ENCODE measurements at regions not wholly inside any gene's neighbourhood (a gene's known extent, or its start where the extent isn't known, plus 50 kb on each side); places are given as distances from the start of the nearest gene placed in this dataset.
"Not testable (repeated sequence)": the region's sequence is repeated elsewhere in the genome, so short reads cannot be mapped to it uniquely, and the experiment has no call there.

DNA sequence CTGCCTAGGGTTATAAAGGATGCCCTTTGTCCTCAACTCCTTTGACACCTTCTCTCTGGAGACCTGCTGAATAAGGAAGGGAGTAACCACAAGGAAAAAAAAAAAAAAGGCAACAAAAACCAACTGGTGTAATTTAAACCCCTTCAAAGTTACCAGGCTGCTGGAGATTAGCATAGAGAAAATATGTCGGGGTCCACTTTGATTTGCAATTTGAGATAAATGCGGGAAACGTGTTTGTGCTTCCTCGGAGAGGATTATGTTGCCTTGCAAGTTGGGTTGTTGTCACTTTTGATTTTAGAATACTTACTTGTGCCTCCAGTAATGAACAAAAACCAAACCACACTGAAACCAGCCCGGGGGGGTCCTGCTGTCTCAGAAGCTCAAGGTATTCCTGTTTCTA lies 200.2 kb upstream of the MYL2 start:
- TF ChIP-seq POLR2A (IDR thresholded peaks at IDR 0.05) = no peak
- TF ChIP-seq EP300 (IDR thresholded peaks at IDR 0.05) = no peak
- TF ChIP-seq, protein P1, sequence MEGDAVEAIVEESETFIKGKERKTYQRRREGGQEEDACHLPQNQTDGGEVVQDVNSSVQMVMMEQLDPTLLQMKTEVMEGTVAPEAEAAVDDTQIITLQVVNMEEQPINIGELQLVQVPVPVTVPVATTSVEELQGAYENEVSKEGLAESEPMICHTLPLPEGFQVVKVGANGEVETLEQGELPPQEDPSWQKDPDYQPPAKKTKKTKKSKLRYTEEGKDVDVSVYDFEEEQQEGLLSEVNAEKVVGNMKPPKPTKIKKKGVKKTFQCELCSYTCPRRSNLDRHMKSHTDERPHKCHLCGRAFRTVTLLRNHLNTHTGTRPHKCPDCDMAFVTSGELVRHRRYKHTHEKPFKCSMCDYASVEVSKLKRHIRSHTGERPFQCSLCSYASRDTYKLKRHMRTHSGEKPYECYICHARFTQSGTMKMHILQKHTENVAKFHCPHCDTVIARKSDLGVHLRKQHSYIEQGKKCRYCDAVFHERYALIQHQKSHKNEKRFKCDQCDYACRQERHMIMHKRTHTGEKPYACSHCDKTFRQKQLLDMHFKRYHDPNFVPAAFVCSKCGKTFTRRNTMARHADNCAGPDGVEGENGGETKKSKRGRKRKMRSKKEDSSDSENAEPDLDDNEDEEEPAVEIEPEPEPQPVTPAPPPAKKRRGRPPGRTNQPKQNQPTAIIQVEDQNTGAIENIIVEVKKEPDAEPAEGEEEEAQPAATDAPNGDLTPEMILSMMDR (IDR thresholded peaks at IDR 0.05) = no peak
- no peaks in the 10 kb centered on the region for H3K36me3 ChIP-seq

DNA sequence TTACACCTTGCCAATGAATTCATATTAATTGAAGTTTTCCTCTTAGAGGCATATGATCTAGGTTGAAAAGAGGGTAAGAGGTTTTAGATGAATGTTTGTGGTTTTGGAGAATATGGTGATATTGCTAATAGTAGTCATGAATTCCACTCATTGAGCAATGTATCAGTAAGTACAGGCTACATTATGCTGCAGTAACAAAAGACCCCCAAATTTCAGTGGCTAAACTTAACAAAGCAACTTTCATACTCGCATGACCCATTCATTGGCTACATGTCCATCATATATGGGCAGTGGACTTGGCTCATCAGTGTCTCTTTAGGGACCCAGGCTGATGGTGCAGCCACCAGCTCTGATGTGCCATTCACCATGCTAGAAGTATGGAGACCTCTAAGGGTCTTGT lies 196.6 kb upstream of the MYL2 start:
- H3K4me3 ChIP-seq = no peak overlapping the region
- DNase-seq (ENCODE audit: low spot score in 2 of 2) = no peak
- H3K9me3 ChIP-seq = peaks cover 0 to 12% (median 0%) of the 10 kb centered on the region in 4 donors
- TF ChIP-seq POLR2A (IDR thresholded peaks at IDR 0.05) (no peak), EP300 (IDR thresholded peaks at IDR 0.05) (no peak)
- TF ChIP-seq, protein P1 (IDR thresholded peaks at IDR 0.05) = no peak
- no peak overlapping the region for H3K27ac ChIP-seq
- no peaks in the 10 kb centered on the region for H3K36me3 ChIP-seq
- H3K27me3 ChIP-seq = no peaks in the 10 kb centered on the region
- H3K4me1 ChIP-seq = no peaks in the 10 kb centered on the region
- WGBS, 2 donors = 89 to 94% methylated on average over 1 of the region's 1 CpG

More for the DNA sequence above, 200.2 kb upstream of the MYL2 start:
- H3K9me3 ChIP-seq = peaks cover 0 to 9% (median 0%) of the 10 kb centered on the region in 4 donors
- 58 to 68% methylated on average over 5 of the region's 5 CpGs for WGBS, 2 donors
- DNase-seq (ENCODE audit: low spot score in 2 of 2) = no peak
- H3K4me1 ChIP-seq = peaks cover 0 to 5% (median 0%) of the 10 kb centered on the region in 4 donors
- H3K4me3 ChIP-seq = no peak overlapping the region
- H3K27me3 ChIP-seq = no peaks in the 10 kb centered on the region
- H3K27ac ChIP-seq = no peak overlapping the region

DNA sequence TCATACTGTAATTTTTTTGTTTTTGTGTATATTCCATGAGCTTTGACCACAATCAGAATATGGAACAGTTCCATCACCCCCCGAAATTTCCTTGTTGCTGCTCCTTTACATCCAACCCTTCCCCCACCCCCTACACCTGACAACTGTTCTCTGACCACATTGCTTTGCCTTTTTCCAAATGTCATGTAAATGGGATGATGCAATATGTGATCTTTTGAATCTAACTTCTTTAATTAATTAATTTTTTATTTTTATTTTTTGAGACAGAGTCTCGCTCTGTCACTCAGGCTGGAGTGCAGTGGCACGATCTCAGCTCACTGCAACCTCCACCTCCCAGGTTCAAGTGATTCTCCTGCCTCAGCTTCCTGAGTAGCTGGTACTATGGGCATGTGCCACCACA lies 192.9 kb upstream of the MYL2 start:
- H3K4me3 ChIP-seq; H3K27ac ChIP-seq; H3K36me3 ChIP-seq; H3K27me3 ChIP-seq; DNase-seq (ENCODE audit: low spot score in 2 of 2); H3K4me1 ChIP-seq: not testable (repeated sequence)
- 83 to 88% methylated on average over 3 of the region's 3 CpGs for WGBS, 2 donors
- peaks cover 0 to 16% (median 0%) of the 10 kb centered on the region in 4 donors for H3K9me3 ChIP-seq

DNA sequence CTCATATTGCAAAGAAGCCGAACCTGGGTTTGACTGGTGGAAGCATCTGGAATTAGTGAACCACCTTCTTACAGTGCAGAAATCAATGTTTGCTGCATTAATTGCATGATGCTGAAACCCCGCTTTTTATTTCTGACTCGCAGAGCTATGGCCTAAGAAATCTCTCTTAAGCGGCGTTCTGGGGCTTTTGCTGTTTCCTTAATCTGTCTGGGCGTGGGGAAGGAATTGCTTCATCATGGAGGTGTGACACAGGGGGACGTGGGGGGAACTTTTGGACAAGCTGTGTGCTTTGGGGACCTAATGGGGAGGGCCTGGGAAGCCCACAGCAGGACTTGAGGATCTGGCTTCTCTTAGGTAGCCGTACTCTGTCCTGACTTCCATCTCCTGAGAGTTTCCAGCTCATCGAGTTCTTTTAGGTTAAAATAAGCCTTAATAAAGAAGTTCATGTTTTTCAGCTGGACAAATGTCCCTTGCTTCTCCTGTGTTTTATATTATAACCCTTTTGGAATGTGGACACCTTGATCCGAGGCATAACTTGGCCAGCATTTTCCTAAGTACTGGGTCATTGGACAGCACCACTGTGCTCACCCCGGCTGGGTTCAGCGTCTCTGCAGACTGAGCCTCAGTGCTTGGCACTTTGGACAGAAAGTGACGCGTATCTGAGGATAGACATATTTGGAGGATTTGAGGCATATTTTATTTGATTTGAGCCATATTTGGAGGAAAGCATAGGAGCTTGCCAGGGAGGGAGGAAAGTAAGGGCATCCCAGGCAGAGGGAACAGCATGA lies 192.1 kb upstream of the MYL2 start:
- TF ChIP-seq POLR2A (IDR thresholded peaks at IDR 0.05) = no peak
- TF ChIP-seq EP300 (IDR thresholded peaks at IDR 0.05) = no peak
- TF ChIP-seq, protein P1 (IDR thresholded peaks at IDR 0.05) = no peak
- H3K27me3 ChIP-seq = no peaks in the 10 kb centered on the region
- no peaks in the 10 kb centered on the region for H3K36me3 ChIP-seq
- WGBS, 2 donors = 77 to 84% methylated on average over 14 of the region's 14 CpGs
- no peak for DNase-seq (ENCODE audit: low spot score in 2 of 2)
- no peak overlapping the region for H3K4me3 ChIP-seq
- H3K4me1 ChIP-seq = no peaks in the 10 kb centered on the region
- H3K27ac ChIP-seq = no peak overlapping the region
- H3K9me3 ChIP-seq = peaks cover 0 to 23% (median 0%) of the 10 kb centered on the region in 4 donors

DNA sequence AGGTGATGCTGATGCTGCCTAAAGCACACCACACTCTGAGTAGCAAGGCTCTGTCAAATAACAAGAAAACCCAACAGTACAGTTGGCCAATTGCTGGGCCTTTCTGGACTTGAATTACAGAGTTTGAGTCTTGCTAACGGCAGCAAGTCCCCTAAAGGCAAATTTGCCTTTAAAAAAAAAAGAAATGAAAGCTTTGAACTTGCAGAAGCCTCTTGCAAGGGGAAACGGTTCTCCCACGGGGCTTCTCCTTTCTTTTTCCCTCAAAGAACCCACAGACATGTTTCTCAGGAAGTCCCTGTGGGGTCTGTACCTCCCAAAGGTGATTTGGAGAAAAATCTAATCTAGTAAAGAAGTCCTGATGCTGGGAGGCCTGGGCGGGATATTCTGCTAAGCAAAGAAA lies 191.3 kb upstream of the MYL2 start:
- Histone ChIP-seq H3K9me3 (peaks cover 0 to 17% (median 0%) of the 10 kb centered on the region in 4 donors), H3K36me3 (no peaks in the 10 kb centered on the region), H3K27me3 (no peaks in the 10 kb centered on the region), H3K4me3 (no peak overlapping the region), H3K4me1 (no peaks in the 10 kb centered on the region), H3K27ac (no peak overlapping the region)
- 28 to 31% methylated on average over 4 of the region's 4 CpGs for WGBS, 2 donors
- TF ChIP-seq POLR2A (IDR thresholded peaks at IDR 0.05) (no peak), EP300 (IDR thresholded peaks at IDR 0.05) (no peak)
- TF ChIP-seq, protein P1 (IDR thresholded peaks at IDR 0.05) = no peak
- no peak for DNase-seq (ENCODE audit: low spot score in 2 of 2)
